COLO829 (cell line): ENCODE measurements at regions not wholly inside any gene's neighbourhood (a gene's known extent, or its start where the extent isn't known, plus 50 kb on each side); places are given as distances from the start of the nearest gene placed in this dataset.
"Not testable (repeated sequence)": the region's sequence is repeated elsewhere in the genome, so short reads cannot be mapped to it uniquely, and the experiment has no call there.

Experiments
- DNase-seq: peaks from one replicate; pipeline ENCODE4 v3.0.0; 2012; ENCODE audit warnings: low spot score

- not testable (repeated sequence) for DNase-seq
Observed at GRCh38 chr12:64552510-64552909, 57.8 kb upstream of the RASSF3 start.

GRCh38 chr12:64553689-64554088 lies 56.6 kb upstream of the RASSF3 start:
- not testable (repeated sequence) for DNase-seq

- DNase-seq = no peak
Observed at GRCh38 chr12:64556231-64556630, 54.1 kb upstream of the RASSF3 start.

GRCh38 chr12:64558754-64559153 lies 51.5 kb upstream of the RASSF3 start:
- DNase-seq = no peak

- peak; percentile 71 for DNase-seq
Observed at GRCh38 chr12:64560396-64561301, 49.6 kb upstream of the RASSF3 start.
